PFSK-1 (cell line): ENCODE measurements at regions not wholly inside any gene's neighbourhood (a gene's known extent, or its start where the extent isn't known, plus 50 kb on each side); places are given as distances from the start of the nearest gene placed in this dataset.

ENCODE experiments used
- FOXP2 ChIP-seq: optimal IDR thresholded peaks from 2 replicates; pipeline ENCODE3; 2011; ENCODE audit warnings: borderline replicate concordance, control low read depth, inconsistent platforms; ENCODE audit not compliant: insufficient read depth; ENCODE audit errors: extremely low read length, extremely low read depth
- POLR2AphosphoS5 ChIP-seq: IDR thresholded peaks from 2 replicates; pipeline ENCODE4 v1.6.1; 2012; ENCODE audit warnings: low read depth, mild to moderate bottlenecking, control low read depth, low read length, moderate library complexity
- SIN3A ChIP-seq: IDR thresholded peaks from 2 replicates; pipeline ENCODE4 v1.6.1; 2012; ENCODE audit warnings: mild to moderate bottlenecking, low read length, moderate library complexity, borderline replicate concordance; ENCODE audit not compliant: insufficient read depth
- TAF1 ChIP-seq: IDR thresholded peaks from 2 replicates; pipeline ENCODE4 v1.6.1; 2012; ENCODE audit warnings: low read length, control low read depth, borderline replicate concordance; ENCODE audit not compliant: insufficient read depth
- TF ChIP-seq, protein P1 (sequence below), 2 experiments: IDR thresholded peaks; 2 replicates each; pipeline versions ENCODE4 v1.6.1 to v1.8.0; 2011 to 2012; ENCODE audit warnings: low read depth in 2 of 2, low read length in 2 of 2, control low read depth in 1 of 2, inconsistent platforms in 1 of 2, mild to moderate bottlenecking in 1 of 2, moderate library complexity in 1 of 2; ENCODE audit not compliant: insufficient read depth in 1 of 2

DNA sequence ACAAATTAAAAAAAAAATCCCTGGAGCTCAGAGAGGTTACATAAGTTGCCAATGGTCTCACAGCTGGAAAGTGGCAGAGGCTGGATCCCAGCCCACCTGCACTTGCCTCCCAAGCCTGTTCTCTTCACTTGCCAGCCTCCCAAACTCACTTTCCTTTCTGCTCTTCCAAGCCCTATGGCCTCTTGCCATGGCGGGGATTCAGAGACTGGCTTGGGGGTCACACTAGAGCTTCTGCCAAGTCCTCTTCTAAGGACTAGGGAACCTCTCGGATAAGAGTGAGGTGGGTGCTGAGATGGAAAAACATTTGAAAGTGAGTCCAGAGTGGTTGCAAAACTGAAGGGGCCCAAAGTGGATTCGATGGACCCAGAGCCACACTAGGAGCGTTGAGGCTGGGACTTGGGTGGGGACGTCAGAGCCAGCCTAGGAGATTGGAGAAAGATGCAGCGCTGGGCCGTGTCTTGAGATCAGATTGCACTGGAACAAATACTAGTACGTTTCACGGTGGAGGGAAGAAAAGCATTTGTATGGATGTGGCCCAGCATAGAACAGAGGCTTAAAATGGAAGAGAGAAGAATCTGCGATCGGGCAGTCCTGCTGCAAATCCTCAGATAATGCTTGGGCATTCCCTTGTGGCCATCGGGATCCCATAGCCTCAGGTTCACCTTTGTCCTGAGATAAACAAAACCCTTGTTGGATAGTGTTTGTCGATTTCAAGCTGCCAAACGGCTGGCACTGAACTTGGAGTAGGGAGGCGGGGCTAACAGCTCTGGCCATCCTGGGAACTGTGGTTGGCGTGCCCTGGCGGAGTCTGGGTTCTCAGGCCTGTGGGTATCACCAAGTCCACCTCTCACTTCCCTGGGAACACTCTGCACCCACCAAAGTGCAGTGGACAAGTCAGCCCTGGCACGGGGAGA lies 84.8 kb downstream of the ING1 start:
- TF ChIP-seq TAF1 (no peak), POLR2AphosphoS5 (no peak), SIN3A (no peak), FOXP2 (no peak)
- TF ChIP-seq, protein P1, sequence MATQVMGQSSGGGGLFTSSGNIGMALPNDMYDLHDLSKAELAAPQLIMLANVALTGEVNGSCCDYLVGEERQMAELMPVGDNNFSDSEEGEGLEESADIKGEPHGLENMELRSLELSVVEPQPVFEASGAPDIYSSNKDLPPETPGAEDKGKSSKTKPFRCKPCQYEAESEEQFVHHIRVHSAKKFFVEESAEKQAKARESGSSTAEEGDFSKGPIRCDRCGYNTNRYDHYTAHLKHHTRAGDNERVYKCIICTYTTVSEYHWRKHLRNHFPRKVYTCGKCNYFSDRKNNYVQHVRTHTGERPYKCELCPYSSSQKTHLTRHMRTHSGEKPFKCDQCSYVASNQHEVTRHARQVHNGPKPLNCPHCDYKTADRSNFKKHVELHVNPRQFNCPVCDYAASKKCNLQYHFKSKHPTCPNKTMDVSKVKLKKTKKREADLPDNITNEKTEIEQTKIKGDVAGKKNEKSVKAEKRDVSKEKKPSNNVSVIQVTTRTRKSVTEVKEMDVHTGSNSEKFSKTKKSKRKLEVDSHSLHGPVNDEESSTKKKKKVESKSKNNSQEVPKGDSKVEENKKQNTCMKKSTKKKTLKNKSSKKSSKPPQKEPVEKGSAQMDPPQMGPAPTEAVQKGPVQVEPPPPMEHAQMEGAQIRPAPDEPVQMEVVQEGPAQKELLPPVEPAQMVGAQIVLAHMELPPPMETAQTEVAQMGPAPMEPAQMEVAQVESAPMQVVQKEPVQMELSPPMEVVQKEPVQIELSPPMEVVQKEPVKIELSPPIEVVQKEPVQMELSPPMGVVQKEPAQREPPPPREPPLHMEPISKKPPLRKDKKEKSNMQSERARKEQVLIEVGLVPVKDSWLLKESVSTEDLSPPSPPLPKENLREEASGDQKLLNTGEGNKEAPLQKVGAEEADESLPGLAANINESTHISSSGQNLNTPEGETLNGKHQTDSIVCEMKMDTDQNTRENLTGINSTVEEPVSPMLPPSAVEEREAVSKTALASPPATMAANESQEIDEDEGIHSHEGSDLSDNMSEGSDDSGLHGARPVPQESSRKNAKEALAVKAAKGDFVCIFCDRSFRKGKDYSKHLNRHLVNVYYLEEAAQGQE (IDR thresholded peaks at IDR 0.05; ENCODE audit: insufficient read depth in 1 of 2, low read depth in 2 of 2, low read length in 2 of 2): no peak
